ENCODE measurements at regions not wholly inside any gene's neighbourhood (a gene's known extent, or its start where the extent isn't known, plus 50 kb on each side); places are given as distances from the start of the nearest gene placed in this dataset.

GRCh38 chr1:24261977-24262376 lies 57.2 kb upstream of the GRHL3 start:
- Histone ChIP-seq H3K27me3 (ENCODE audit: low read depth, low read length) (no peaks in the 10 kb centered on the region), H3K4me2 (ENCODE audit: low read length) (no peak overlapping the region), H3K9ac (ENCODE audit: low read length) (no peak overlapping the region), H2AFZ (ENCODE audit: low read depth, low read length) (no peak overlapping the region), H3K27ac (ENCODE audit: low read length) (no peak overlapping the region), H3K36me3 (replicated peaks; ENCODE audit: low read depth, low read length) (no peaks in the 10 kb centered on the region), H3K79me2 (ENCODE audit: low read length) (no peaks in the 10 kb centered on the region), H4K20me1 (ENCODE audit: insufficient read depth, low read length) (no peaks in the 10 kb centered on the region), H3K4me1 (ENCODE audit: low read length) (no peaks in the 10 kb centered on the region; the same call in 1 of the 2 replicates), H3K9me3 (ENCODE audit: insufficient read depth, low read length) (no peaks in the 10 kb centered on the region), H3K4me3 (ENCODE audit: low read length) (no peak overlapping the region)
- TF ChIP-seq, protein P1, sequence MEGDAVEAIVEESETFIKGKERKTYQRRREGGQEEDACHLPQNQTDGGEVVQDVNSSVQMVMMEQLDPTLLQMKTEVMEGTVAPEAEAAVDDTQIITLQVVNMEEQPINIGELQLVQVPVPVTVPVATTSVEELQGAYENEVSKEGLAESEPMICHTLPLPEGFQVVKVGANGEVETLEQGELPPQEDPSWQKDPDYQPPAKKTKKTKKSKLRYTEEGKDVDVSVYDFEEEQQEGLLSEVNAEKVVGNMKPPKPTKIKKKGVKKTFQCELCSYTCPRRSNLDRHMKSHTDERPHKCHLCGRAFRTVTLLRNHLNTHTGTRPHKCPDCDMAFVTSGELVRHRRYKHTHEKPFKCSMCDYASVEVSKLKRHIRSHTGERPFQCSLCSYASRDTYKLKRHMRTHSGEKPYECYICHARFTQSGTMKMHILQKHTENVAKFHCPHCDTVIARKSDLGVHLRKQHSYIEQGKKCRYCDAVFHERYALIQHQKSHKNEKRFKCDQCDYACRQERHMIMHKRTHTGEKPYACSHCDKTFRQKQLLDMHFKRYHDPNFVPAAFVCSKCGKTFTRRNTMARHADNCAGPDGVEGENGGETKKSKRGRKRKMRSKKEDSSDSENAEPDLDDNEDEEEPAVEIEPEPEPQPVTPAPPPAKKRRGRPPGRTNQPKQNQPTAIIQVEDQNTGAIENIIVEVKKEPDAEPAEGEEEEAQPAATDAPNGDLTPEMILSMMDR (IDR thresholded peaks at IDR 0.05; ENCODE audit: low read depth, low read length): no peak
- TF ChIP-seq EZH2phosphoT487 (IDR thresholded peaks at IDR 0.05; ENCODE audit: low read depth): no peak

- H2AFZ ChIP-seq (ENCODE audit: low read depth, low read length): no peak overlapping the region
- H3K9me3 ChIP-seq (ENCODE audit: insufficient read depth, low read length): no peaks in the 10 kb centered on the region
- H3K4me3 ChIP-seq (ENCODE audit: low read length): no peak overlapping the region
- H3K27me3 ChIP-seq (ENCODE audit: low read depth, low read length): no peaks in the 10 kb centered on the region
- no peaks in the 10 kb centered on the region for H3K36me3 ChIP-seq (replicated peaks; ENCODE audit: low read depth, low read length)
- TF ChIP-seq EZH2phosphoT487 (IDR thresholded peaks at IDR 0.05; ENCODE audit: low read depth): no peak
- TF ChIP-seq, protein P1 (IDR thresholded peaks at IDR 0.05; ENCODE audit: low read depth, low read length): no peak
- H4K20me1 ChIP-seq (ENCODE audit: insufficient read depth, low read length): no peaks in the 10 kb centered on the region
- H3K9ac ChIP-seq (ENCODE audit: low read length): no peak overlapping the region
- no peak overlapping the region for H3K4me2 ChIP-seq (ENCODE audit: low read length)
- no peaks in the 10 kb centered on the region for H3K79me2 ChIP-seq (ENCODE audit: low read length)
- H3K4me1 ChIP-seq (ENCODE audit: low read length): peaks cover 8% of the 10 kb centered on the region
- no peak overlapping the region for H3K27ac ChIP-seq (ENCODE audit: low read length)
Observed at GRCh38 chr1:24258735-24259424, 60.3 kb upstream of the GRHL3 start.

GRCh38 chr1:24257373-24257772 lies 61.8 kb upstream of the GRHL3 start:
- Histone ChIP-seq H3K27me3 (ENCODE audit: low read depth, low read length) (no peaks in the 10 kb centered on the region), H3K4me2 (ENCODE audit: low read length) (no peak overlapping the region)

GRCh38 chr1:24256687-24257086 lies 62.5 kb upstream of the GRHL3 start:
- Histone ChIP-seq H3K79me2 (ENCODE audit: low read length) (no peaks in the 10 kb centered on the region), H3K27ac (ENCODE audit: low read length) (no peak overlapping the region), H3K36me3 (replicated peaks; ENCODE audit: low read depth, low read length) (no peaks in the 10 kb centered on the region), H3K4me2 (ENCODE audit: low read length) (no peak overlapping the region), H3K9ac (ENCODE audit: low read length) (no peak overlapping the region), H3K27me3 (ENCODE audit: low read depth, low read length) (no peaks in the 10 kb centered on the region), H2AFZ (ENCODE audit: low read depth, low read length) (no peak overlapping the region), H3K4me1 (ENCODE audit: low read length) (peaks cover 8% of the 10 kb centered on the region), H4K20me1 (ENCODE audit: insufficient read depth, low read length) (no peaks in the 10 kb centered on the region), H3K9me3 (ENCODE audit: insufficient read depth, low read length) (no peaks in the 10 kb centered on the region), H3K4me3 (ENCODE audit: low read length) (no peak overlapping the region)
- TF ChIP-seq, protein P1 (IDR thresholded peaks at IDR 0.05; ENCODE audit: low read depth, low read length): no peak

More at GRCh38 chr1:24257373-24257772, 61.8 kb upstream of the GRHL3 start:
- H3K4me1 ChIP-seq (ENCODE audit: low read length): peaks cover 8% of the 10 kb centered on the region
- TF ChIP-seq, protein P1 (IDR thresholded peaks at IDR 0.05; ENCODE audit: low read depth, low read length): no peak
- TF ChIP-seq EZH2phosphoT487 (IDR thresholded peaks at IDR 0.05; ENCODE audit: low read depth): no peak
- H3K9ac ChIP-seq (ENCODE audit: low read length): no peak overlapping the region
- H3K36me3 ChIP-seq (replicated peaks; ENCODE audit: low read depth, low read length): no peaks in the 10 kb centered on the region
- H3K79me2 ChIP-seq (ENCODE audit: low read length): no peaks in the 10 kb centered on the region
- H3K27ac ChIP-seq (ENCODE audit: low read length): no peak overlapping the region
- no peak overlapping the region for H2AFZ ChIP-seq (ENCODE audit: low read depth, low read length)
- no peaks in the 10 kb centered on the region for H4K20me1 ChIP-seq (ENCODE audit: insufficient read depth, low read length)
- no peaks in the 10 kb centered on the region for H3K9me3 ChIP-seq (ENCODE audit: insufficient read depth, low read length)
- H3K4me3 ChIP-seq (ENCODE audit: low read length): no peak overlapping the region

All from OCI-LY3 (cell line).